ENCODE measurements at regions not wholly inside any gene's neighbourhood (a gene's known extent, or its start where the extent isn't known, plus 50 kb on each side); places are given as distances from the start of the nearest gene placed in this dataset.

GRCh38 chr3:34837848-34838741 is 801.2 kb upstream of the ARPP21 start:
- DNase-seq = no peak

GRCh38 chr3:34842706-34843480 is 796.4 kb upstream of the ARPP21 start:
- no peak for DNase-seq

- no peak for DNase-seq
These were observed 795.1 kb upstream of the ARPP21 start for GRCh38 chr3:34844323-34844620.

- DNase-seq = no peak
These were observed 788.2 kb upstream of the ARPP21 start for GRCh38 chr3:34851137-34851536.

- no peak for DNase-seq
These were observed 786.4 kb upstream of the ARPP21 start for GRCh38 chr3:34852844-34853439.

- peak; percentile 43 for DNase-seq
These were observed 783.0 kb upstream of the ARPP21 start for GRCh38 chr3:34856081-34856947.

GRCh38 chr3:34858067-34858660 is 781.2 kb upstream of the ARPP21 start:
- DNase-seq = no peak

GRCh38 chr3:34859746-34860145 is 779.6 kb upstream of the ARPP21 start:
- DNase-seq = peak; percentile 65

GRCh38 chr3:34862456-34862855 is 776.9 kb upstream of the ARPP21 start:
- DNase-seq = no peak

GRCh38 chr3:34863485-34863884 is 775.8 kb upstream of the ARPP21 start:
- DNase-seq = no peak

- DNase-seq = peak; percentile 37
These were observed 775.3 kb upstream of the ARPP21 start for GRCh38 chr3:34864011-34864410.

- no peak for DNase-seq
These were observed 774.0 kb upstream of the ARPP21 start for GRCh38 chr3:34865346-34865745.

GRCh38 chr3:34868935-34869334 is 770.4 kb upstream of the ARPP21 start:
- DNase-seq = no peak

- DNase-seq = no peak
These were observed 769.6 kb upstream of the ARPP21 start for GRCh38 chr3:34869696-34870095.

GRCh38 chr3:34872406-34872805 is 766.9 kb upstream of the ARPP21 start:
- no peak for DNase-seq

- DNase-seq = no peak
These were observed 762.3 kb upstream of the ARPP21 start for GRCh38 chr3:34876997-34877396.

- DNase-seq = no peak
These were observed 760.8 kb upstream of the ARPP21 start for GRCh38 chr3:34878488-34878887.

GRCh38 chr3:34881026-34881425 is 758.3 kb upstream of the ARPP21 start:
- DNase-seq = no peak

GRCh38 chr3:34882764-34883163 is 756.6 kb upstream of the ARPP21 start:
- no peak for DNase-seq

- DNase-seq = no peak
These were observed 755.3 kb upstream of the ARPP21 start for GRCh38 chr3:34884007-34884406.

- DNase-seq = no peak
These were observed 752.9 kb upstream of the ARPP21 start for GRCh38 chr3:34886443-34886842.

- DNase-seq = no peak
These were observed 749.7 kb upstream of the ARPP21 start for GRCh38 chr3:34889641-34890040.
